BJ (cell line): ENCODE measurements at regions not wholly inside any gene's neighbourhood (a gene's known extent, or its start where the extent isn't known, plus 50 kb on each side); places are given as distances from the start of the nearest gene placed in this dataset.
"Not testable (repeated sequence)": the region's sequence is repeated elsewhere in the genome, so short reads cannot be mapped to it uniquely, and the experiment has no call there.

Source experiments
- CTCF ChIA-PET: fragments of 350-600 bp; formaldehyde crosslinking; extraction: SDS; loops from one replicate; lab custom pipeline; 2021; ENCODE audit warnings: antibody characterized with exemption, inconsistent platforms; lab: Yijun Ruan, JAX
- POLR2A ChIA-PET: fragments of 300-600 bp; sonication (Branson Sonifier 250); formaldehyde crosslinking; extraction: SDS; loops from one replicate; lab custom pipeline; 2021; ENCODE audit warnings: antibody characterized with exemption; lab: Charles Lee
- DNase-seq: peaks from one replicate; pipeline ENCODE4 v3.0.0-alpha.2; 2011; ENCODE audit warnings: low read depth
- H3K27me3 ChIP-seq: 2 replicates; pipeline ENCODE4 v1.6.0; 2011; ENCODE audit warnings: low read length; ENCODE audit not compliant: control insufficient read depth, insufficient read depth
- H3K36me3 ChIP-seq: 2 replicates; pipeline ENCODE4 v1.5.1; 2011; ENCODE audit warnings: low read length; ENCODE audit not compliant: control insufficient read depth, insufficient read depth
- H3K4me3 ChIP-seq: 2 replicates; pipeline ENCODE4 v1.5.1; 2011; ENCODE audit warnings: low read depth, mild to moderate bottlenecking, control low read depth, low read length
- CTCF ChIP-seq: IDR thresholded peaks from 2 replicates; pipeline ENCODE4 v1.5.1; 2011; ENCODE audit warnings: low read depth, mild to moderate bottlenecking, control low read depth, inconsistent platforms, low read length, moderate library complexity; ENCODE audit not compliant: insufficient read depth

- no peak overlapping the region for H3K4me3 ChIP-seq
- ChIA-PET CTCF (interaction anchor here (1.5 kb wide), 1 partner anchor 593 kb away, joined by 4 read pairs; no protein-coding TSS in a partner anchor), POLR2A (no interaction called here)
- peaks cover 2% of the 10 kb centered on the region for H3K27me3 ChIP-seq
- DNase-seq, result no peak
- TF ChIP-seq CTCF, result no peak
- H3K36me3 ChIP-seq, result no peaks in the 10 kb centered on the region
Observed at GRCh38 chr6:804317-804716, 111.4 kb upstream of the EXOC2 start.

GRCh38 chr6:803191-803977, 110.4 kb upstream of the EXOC2 start:
- H3K4me3 ChIP-seq, result no peak overlapping the region
- DNase-seq, result no peak
- H3K36me3 ChIP-seq, result no peaks in the 10 kb centered on the region
- CTCF ChIA-PET, result interaction anchor here (0.7 kb wide), 1 partner anchor 792 kb away, joined by 3 read pairs; no protein-coding TSS in a partner anchor
- peaks cover 2% of the 10 kb centered on the region for H3K27me3 ChIP-seq
- POLR2A ChIA-PET, result no interaction called here
- TF ChIP-seq CTCF, result no peak

- DNase-seq, result no peak
- no peak for TF ChIP-seq CTCF
- no peaks in the 10 kb centered on the region for H3K36me3 ChIP-seq
- ChIA-PET CTCF (interaction anchor here (0.6 kb wide), 1 partner anchor 487 kb away, joined by 3 read pairs; no protein-coding TSS in a partner anchor), POLR2A (no interaction called here)
- H3K4me3 ChIP-seq, result no peak overlapping the region
- peaks cover 2% of the 10 kb centered on the region; the same call in 1 of the 2 replicates for H3K27me3 ChIP-seq
Observed at GRCh38 chr6:802701-803100, 109.8 kb upstream of the EXOC2 start.

GRCh38 chr6:802223-802622, 109.3 kb upstream of the EXOC2 start:
- CTCF ChIA-PET, result interaction anchor here (0.6 to 1.1 kb wide), 2 partner anchors 488 to 534 kb away, joined by 3 read pairs; no protein-coding TSS in a partner anchor
- POLR2A ChIA-PET, DNase-seq, H3K27me3 ChIP-seq, H3K4me3 ChIP-seq, H3K36me3 ChIP-seq: not testable (repeated sequence)

- H3K27me3 ChIP-seq, result peaks cover 7% of the 10 kb centered on the region
- no peak overlapping the region for H3K4me3 ChIP-seq
- TF ChIP-seq CTCF, result no peak
- DNase-seq, result no peak
- ChIA-PET POLR2A (no interaction called here), CTCF (interaction anchor here (0.7 to 3.2 kb wide), 4 partner anchors 206 to 597 kb away, joined by 3 to 13 read pairs (median 7); no protein-coding TSS in a partner anchor)
- no peaks in the 10 kb centered on the region for H3K36me3 ChIP-seq
Observed at GRCh38 chr6:799769-800168, 106.8 kb upstream of the EXOC2 start.
